Body of pancreas (tissue), 4 donors: ENCODE measurements at regions not wholly inside any gene's neighbourhood (a gene's known extent, or its start where the extent isn't known, plus 50 kb on each side); places are given as distances from the start of the nearest gene placed in this dataset.

Experiments
- ATAC-seq: fragments of 150-250 bp; one replicate; pipeline ENCODE4 v1.9.1; 2016
- DNase-seq, 4 donors: peaks; one replicate each; pipeline ENCODE4 v3.0.0-alpha.2; 2019
- H3K27ac ChIP-seq, 4 donors: fragments of 200-600 bp; sonication (generic); 1 replicate in 3 of 4; 2 replicates in 1 of 4; pipeline versions ENCODE4 v1.5.1 to v1.6.1; 2016 to 2019; ENCODE audit warnings: mild to moderate bottlenecking in 1 of 4, mixed read lengths in 1 of 4, moderate library complexity in 1 of 4
- H3K27me3 ChIP-seq, 2 donors: fragments of 200-600 bp; sonication (generic); one replicate each; pipeline ENCODE4 v1.6.0; 2016; ENCODE audit warnings: mild to moderate bottlenecking in 1 of 2
- H3K36me3 ChIP-seq, 2 donors: fragments of 200-600 bp; sonication (generic); replicated peaks in 1 of 2; 2 replicates each; pipeline ENCODE4 v1.5.1; 2016; ENCODE audit warnings: low read depth in 2 of 2; ENCODE audit not compliant: insufficient read depth in 1 of 2
- H3K4me1 ChIP-seq: fragments of 200-600 bp; sonication (generic); one replicate; pipeline ENCODE4 v1.6.0; 2016
- H3K4me3 ChIP-seq, 2 donors: fragments of 200-600 bp; sonication (generic); 1 replicate in 1 of 2; 2 replicates in 1 of 2; pipeline ENCODE4 v1.5.1; 2016 to 2019
- H3K9me3 ChIP-seq, 3 donors: fragments of 200-600 bp; sonication (generic); 1 replicate in 2 of 3; 2 replicates in 1 of 3; pipeline ENCODE4 v1.5.1; 2016
- CTCF ChIP-seq, 7 experiments: fragments of 450-650 bp in 4 of 7; fragments of 200-600 bp in 3 of 7; sonication (generic) in 3 of 7; IDR thresholded peaks; one replicate each; pipeline ENCODE4 v1.5.1; 2016 to 2019; ENCODE audit warnings: antibody characterized with exemption in 7 of 7
- POLR2A ChIP-seq, 3 donors: fragments of 450-650 bp; IDR thresholded peaks; one replicate each; pipeline ENCODE4 v1.6.1; 2016; ENCODE audit warnings: antibody characterized with exemption in 3 of 3, mild to moderate bottlenecking in 2 of 3
- WGBS, 2 donors: methylation state at CpG; one replicate each; pipeline ENCODE4 v1.1.5; 2017; 5-methylcytosine and 5-hydroxymethylcytosine counted together
- intact Hi-C: fragments of 100-400 bp; cut with DNase I; formaldehyde crosslinking; loops from one replicate; pipeline ENCODE4 v1.15.1; 2023

GRCh38 chr18:33517950-33518349, 60.1 kb upstream of the ASXL3 start:
- H3K4me3 ChIP-seq: no peak overlapping the region
- TF ChIP-seq CTCF (IDR thresholded peaks at IDR 0.05) (no peak), POLR2A (IDR thresholded peaks at IDR 0.05) (no peak)
- no peak overlapping the region for H3K27ac ChIP-seq
- DNase-seq (no peak), ATAC-seq (no peak)
- no peaks in the 10 kb centered on the region for H3K4me1 ChIP-seq
- no peaks in the 10 kb centered on the region for H3K9me3 ChIP-seq
- H3K27me3 ChIP-seq: no peaks in the 10 kb centered on the region
- no peaks in the 10 kb centered on the region for H3K36me3 ChIP-seq
- intact Hi-C loops: no loop called here

- H3K4me1 ChIP-seq: no peaks in the 10 kb centered on the region
- H3K4me3 ChIP-seq: no peak overlapping the region
- no peak for ATAC-seq
- H3K27ac ChIP-seq: no peak overlapping the region
- H3K36me3 ChIP-seq: no peaks in the 10 kb centered on the region
- TF ChIP-seq CTCF (IDR thresholded peaks at IDR 0.05) (no peak), POLR2A (IDR thresholded peaks at IDR 0.05) (no peak)
- intact Hi-C loops: no loop called here
- no peak for DNase-seq
- H3K9me3 ChIP-seq: no peaks in the 10 kb centered on the region
- no peaks in the 10 kb centered on the region for H3K27me3 ChIP-seq
Observed at GRCh38 chr18:33513027-33513426, 65.0 kb upstream of the ASXL3 start.

DNA sequence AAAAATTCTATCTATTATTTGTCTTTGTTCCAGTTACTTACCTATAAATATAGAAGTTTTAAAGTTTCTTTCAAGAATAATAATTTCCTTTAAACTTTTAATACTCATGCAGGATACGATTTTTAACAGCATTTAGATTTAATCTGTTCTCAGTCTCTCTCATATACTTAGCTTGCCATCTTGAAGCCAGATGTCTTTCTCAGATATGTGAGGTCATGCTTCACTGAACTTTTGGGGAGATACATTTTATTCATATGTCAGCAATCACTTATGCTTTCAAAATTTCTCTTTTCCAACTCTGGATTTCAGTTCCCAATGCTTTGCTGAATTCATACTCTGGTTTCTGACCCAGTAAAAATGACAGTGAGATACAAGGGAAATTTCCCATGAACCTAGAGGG, 66.5 kb upstream of the CCDC178 start:
- Histone ChIP-seq H3K27me3 (no peaks in the 10 kb centered on the region), H3K9me3 (no peaks in the 10 kb centered on the region), H3K27ac (no peak overlapping the region), H3K36me3 (no peaks in the 10 kb centered on the region), H3K4me1 (no peaks in the 10 kb centered on the region), H3K4me3 (no peak overlapping the region)
- intact Hi-C loops: no loop called here
- DNase-seq (no peak), ATAC-seq (no peak)
- WGBS, 2 donors: 52 to 61% methylated on average over 1 of the region's 1 CpG
- TF ChIP-seq POLR2A (IDR thresholded peaks at IDR 0.05) (no peak), CTCF (IDR thresholded peaks at IDR 0.05) (no peak)

DNA sequence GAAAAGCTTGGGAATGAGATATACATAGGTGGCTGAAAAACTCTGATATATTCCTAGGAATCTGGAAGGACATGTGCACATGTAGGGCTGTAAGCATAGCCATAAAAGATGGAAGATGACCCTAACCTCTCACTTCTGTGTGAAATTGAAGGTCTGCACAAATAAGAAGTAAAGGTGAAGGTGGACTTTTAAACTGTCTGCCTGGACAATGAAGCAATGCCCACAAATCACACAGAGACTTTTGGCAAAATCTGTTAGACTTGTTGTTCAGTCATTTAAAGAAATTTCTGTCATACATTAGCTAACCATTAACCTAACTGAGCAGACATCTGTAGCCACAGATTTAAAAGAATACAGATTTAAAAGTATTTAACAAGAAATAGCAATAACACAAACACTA, 65.3 kb upstream of the CCDC178 start:
- H3K9me3 ChIP-seq: no peaks in the 10 kb centered on the region
- DNase-seq: no peak
- no peaks in the 10 kb centered on the region for H3K36me3 ChIP-seq
- H3K27me3 ChIP-seq: no peaks in the 10 kb centered on the region
- no peak overlapping the region for H3K4me3 ChIP-seq
- intact Hi-C loops: no loop called here
- ATAC-seq: no peak
- no peaks in the 10 kb centered on the region for H3K4me1 ChIP-seq
- no peak overlapping the region for H3K27ac ChIP-seq
- no peak for TF ChIP-seq POLR2A (IDR thresholded peaks at IDR 0.05)
- TF ChIP-seq CTCF (IDR thresholded peaks at IDR 0.05): no peak

GRCh38 chr18:33505297-33505696, 64.8 kb upstream of the CCDC178 start:
- Histone ChIP-seq H3K4me1 (no peaks in the 10 kb centered on the region), H3K4me3 (no peak overlapping the region), H3K36me3 (no peaks in the 10 kb centered on the region), H3K27me3 (no peaks in the 10 kb centered on the region), H3K27ac (no peak overlapping the region), H3K9me3 (no peaks in the 10 kb centered on the region)
- ATAC-seq (no peak), DNase-seq (no peak)
- TF ChIP-seq CTCF (IDR thresholded peaks at IDR 0.05) (no peak), POLR2A (IDR thresholded peaks at IDR 0.05) (no peak)
- 40 to 52% methylated on average over 2 of the region's 2 CpGs for WGBS, 2 donors
- intact Hi-C loops: no loop called here
